Loucy (cell line): ENCODE measurements at regions not wholly inside any gene's neighbourhood (a gene's known extent, or its start where the extent isn't known, plus 50 kb on each side); places are given as distances from the start of the nearest gene placed in this dataset.

Experiments
- CTCF ChIP-seq: fragments of 200-600 bp; sonication (generic); conservative IDR thresholded peaks from 2 replicates; pipeline ENCODE4 v1.5.1; 2014; ENCODE audit warnings: mild to moderate bottlenecking, antibody characterized with exemption, low read length
- EZH2phosphoT487 ChIP-seq: fragments of 200-600 bp; IDR thresholded peaks from 2 replicates; pipeline ENCODE4 v1.6.1; 2018; ENCODE audit warnings: antibody characterized with exemption, mild to moderate bottlenecking, moderate library complexity, borderline replicate concordance

DNA sequence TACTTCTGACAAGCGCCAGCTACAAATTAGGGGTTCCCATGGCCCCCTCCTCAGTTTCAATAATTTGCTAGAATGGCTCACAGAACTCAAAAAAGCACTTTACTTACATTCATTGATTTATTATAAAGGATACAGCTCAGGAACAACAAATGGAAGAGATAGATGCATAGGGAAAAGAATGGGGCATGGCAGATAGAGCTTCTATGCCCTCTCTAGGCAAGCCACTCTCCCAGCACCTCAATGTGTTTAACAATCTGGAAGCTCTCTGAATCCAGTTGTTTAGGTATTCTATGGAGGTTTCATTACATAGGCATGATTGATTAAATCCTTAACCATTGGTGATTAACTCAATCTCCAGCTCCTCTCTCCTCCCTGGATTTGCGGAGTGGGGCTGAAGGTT, 184.5 kb upstream of the DAAM1 start:
- no peak for TF ChIP-seq CTCF
- no peak for TF ChIP-seq EZH2phosphoT487
